ENCODE measurements at regions not wholly inside any gene's neighbourhood (a gene's known extent, or its start where the extent isn't known, plus 50 kb on each side); places are given as distances from the start of the nearest gene placed in this dataset.
A peak's percentile ranks its signal among the peaks of the same experiment; 100 is the strongest.

- ATAC-seq = no peak
Measured at GRCh38 chr22:27504360-27505253, 296.9 kb downstream of the MN1 start.

GRCh38 chr22:27507111-27507611 lies 294.4 kb downstream of the MN1 start:
- ATAC-seq (peak in 1 of 2 donors; percentile 48), DNase-seq (no peak)
- intact Hi-C loops (cut with DNase I) = no loop called here

More at GRCh38 chr22:27504360-27505253, 296.9 kb downstream of the MN1 start:
- no peak for DNase-seq
- intact Hi-C loops (cut with DNase I) = no loop called here

GRCh38 chr22:27507935-27508526 lies 293.5 kb downstream of the MN1 start:
- ATAC-seq (no peak), DNase-seq (no peak)
- intact Hi-C loops (cut with DNase I) = no loop called here

GRCh38 chr22:27509132-27509920 lies 292.2 kb downstream of the MN1 start:
- DNase-seq (no peak), ATAC-seq (no peak)
- intact Hi-C loops (cut with DNase I) = no loop called here

GRCh38 chr22:27510024-27510423 lies 291.5 kb downstream of the MN1 start:
- DNase-seq (no peak), ATAC-seq (no peak)
- intact Hi-C loops (cut with DNase I) = no loop called here

- intact Hi-C loops (cut with DNase I) = no loop called here
- ATAC-seq (peak; percentile 89 to 94), DNase-seq (peak; percentile 92)
Measured at GRCh38 chr22:27512283-27512761, 289.2 kb downstream of the MN1 start.

GRCh38 chr22:27513021-27513420 lies 288.5 kb downstream of the MN1 start:
- DNase-seq = no peak
- intact Hi-C loops (cut with DNase I) = no loop called here
- ATAC-seq = no peak

- intact Hi-C loops (cut with DNase I) = no loop called here
- ATAC-seq (peak; percentile 68 to 78), DNase-seq (peak; percentile 62)
Measured at GRCh38 chr22:27514601-27515523, 286.7 kb downstream of the MN1 start.

GRCh38 chr22:27517361-27518155 lies 284.0 kb downstream of the MN1 start:
- intact Hi-C loops (cut with DNase I) = no loop called here
- DNase-seq = no peak
- ATAC-seq = no peak

GRCh38 chr22:27518531-27519340 lies 282.8 kb downstream of the MN1 start:
- intact Hi-C loops (cut with DNase I) = no loop called here
- ATAC-seq (peak in 1 of 2 donors; percentile 40), DNase-seq (no peak)

GRCh38 chr22:27523711-27524110 lies 277.8 kb downstream of the MN1 start:
- intact Hi-C loops (cut with DNase I) = no loop called here
- DNase-seq (no peak), ATAC-seq (no peak)

- intact Hi-C loops (cut with DNase I) = no loop called here
- DNase-seq = no peak
- ATAC-seq = no peak
Measured at GRCh38 chr22:27525711-27526110, 275.8 kb downstream of the MN1 start.

- intact Hi-C loops (cut with DNase I) = no loop called here
- ATAC-seq (peak in 1 of 2 donors; percentile 56), DNase-seq (no peak)
Measured at GRCh38 chr22:27526901-27527300, 274.7 kb downstream of the MN1 start.

- DNase-seq (no peak), ATAC-seq (peak; percentile 46 to 90)
- intact Hi-C loops (cut with DNase I) = no loop called here
Measured at GRCh38 chr22:27531782-27532530, 269.6 kb downstream of the MN1 start.

GRCh38 chr22:27533105-27533745 lies 268.3 kb downstream of the MN1 start:
- DNase-seq (no peak), ATAC-seq (no peak)
- intact Hi-C loops (cut with DNase I) = no loop called here

GRCh38 chr22:27534720-27535125 lies 266.8 kb downstream of the MN1 start:
- DNase-seq (no peak), ATAC-seq (peak; percentile 17 to 43)
- intact Hi-C loops (cut with DNase I) = no loop called here
